SK-N-SH (cell line): ENCODE measurements at regions not wholly inside any gene's neighbourhood (a gene's known extent, or its start where the extent isn't known, plus 50 kb on each side); places are given as distances from the start of the nearest gene placed in this dataset.

Source experiments
- CTCF ChIA-PET: fragments of 300-600, 350-600 bp; formaldehyde crosslinking; extraction: SDS; loops from one replicate; lab custom pipeline; 2021; lab: Yijun Ruan, JAX
- POLR2A ChIA-PET: fragments of 350-600 bp; sonication (Branson Sonifier 250); formaldehyde crosslinking; extraction: SDS; loops from one replicate; lab custom pipeline; 2020; ENCODE audit warnings: antibody characterized with exemption, inconsistent platforms; lab: Yijun Ruan, JAX
- DNase-seq: peaks from one replicate; pipeline ENCODE4 v3.0.0; 2012
- H2AFZ ChIP-seq: fragments of 200-600 bp; sonication (generic); 2 replicates; pipeline ENCODE4 v1.8.1; 2016; ENCODE audit warnings: antibody characterized with exemption, mild to moderate bottlenecking, low read depth
- H3F3A ChIP-seq: fragments of 200-600 bp; sonication (generic); replicated peaks from 2 replicates; pipeline ENCODE3; 2016; ENCODE audit warnings: antibody characterized with exemption, mild to moderate bottlenecking; ENCODE audit not compliant: insufficient read depth
- H3K27ac ChIP-seq, 2 experiments: fragments of 200-500 bp in 1 of 2; fragments of 200-600 bp in 1 of 2; sonication (Bioruptor generic) in 1 of 2; sonication (generic), shearing (Covaris generic) in 1 of 2; 2 replicates each; pipeline versions ENCODE4 v1.5.1 to v1.6.1; 2014 to 2016; ENCODE audit warnings: low read depth in 2 of 2, inconsistent platforms in 1 of 2, low read length in 1 of 2, mild to moderate bottlenecking in 1 of 2, mixed read lengths in 1 of 2
- H3K27me3 ChIP-seq: fragments of 200-600 bp; sonication (generic), shearing (Covaris generic); 2 replicates; pipeline ENCODE4 v1.6.1; 2016; ENCODE audit warnings: mixed run types; ENCODE audit not compliant: insufficient read depth
- H3K36me3 ChIP-seq, 2 experiments: fragments of 200-500 bp in 1 of 2; fragments of 200-600 bp in 1 of 2; sonication (Bioruptor generic) in 1 of 2; sonication (generic) in 1 of 2; replicated peaks in 1 of 2; 2 replicates each; pipeline versions ENCODE3 to v1.5.1; 2014 to 2016; ENCODE audit warnings: low read length in 1 of 2, mild to moderate bottlenecking in 1 of 2; ENCODE audit not compliant: insufficient read depth in 2 of 2, control insufficient read depth in 1 of 2
- H3K4me1 ChIP-seq, 2 experiments: fragments of 200-500 bp in 1 of 2; fragments of 200-600 bp in 1 of 2; sonication (Bioruptor generic) in 1 of 2; sonication (generic), shearing (Covaris generic) in 1 of 2; 2 replicates each; pipeline versions ENCODE4 v1.5.1 to v1.6.1; 2014 to 2016; ENCODE audit warnings: low read depth in 1 of 2, low read length in 1 of 2, mixed run types in 1 of 2; ENCODE audit not compliant: insufficient read depth in 2 of 2, control insufficient read depth in 1 of 2
- H3K4me2 ChIP-seq: fragments of 200-600 bp; sonication (generic), shearing (Covaris generic); 2 replicates; pipeline ENCODE4 v1.6.1; 2017; ENCODE audit warnings: mixed run types
- H3K4me3 ChIP-seq, 2 experiments: fragments of 200-500 bp in 1 of 2; fragments of 200-600 bp in 1 of 2; sonication (Bioruptor generic) in 1 of 2; sonication (generic), shearing (Covaris generic) in 1 of 2; 2 replicates each; pipeline versions ENCODE4 v1.5.1 to v1.8.1; 2014 to 2016; ENCODE audit warnings: low read depth in 2 of 2, inconsistent platforms in 1 of 2, low read length in 1 of 2, mild to moderate bottlenecking in 1 of 2, mixed read lengths in 1 of 2, moderate library complexity in 1 of 2
- H3K79me2 ChIP-seq: fragments of 200-600 bp; sonication (generic); 2 replicates; pipeline ENCODE4 v1.8.1; 2017; ENCODE audit warnings: mild to moderate bottlenecking; ENCODE audit not compliant: insufficient read depth
- H3K9ac ChIP-seq: fragments of 200-600 bp; sonication (generic); 2 replicates; pipeline ENCODE4 v1.6.1; 2017; ENCODE audit warnings: mixed run types
- H3K9me2 ChIP-seq: fragments of 200-600 bp; sonication (generic); 2 replicates; pipeline ENCODE4 v1.6.1; 2017; ENCODE audit warnings: mixed run types
- H3K9me3 ChIP-seq: fragments of 200-600 bp; sonication (generic); 2 replicates; pipeline ENCODE4 v1.6.1; 2017; ENCODE audit warnings: mixed run types, mild to moderate bottlenecking, moderate library complexity
- H4K20me1 ChIP-seq: fragments of 200-600 bp; sonication (generic); 2 replicates; pipeline ENCODE4 v1.6.1; 2017; ENCODE audit warnings: mild to moderate bottlenecking, mixed run types; ENCODE audit not compliant: insufficient read depth
- CHD2 ChIP-seq: fragments of 150-350 bp; IDR thresholded peaks from 2 replicates; pipeline ENCODE4 v1.6.1; 2018; ENCODE audit warnings: low read length; ENCODE audit not compliant: partially characterized antibody
- FOXJ3 ChIP-seq: sonication (generic); formaldehyde crosslinking; IDR thresholded peaks from 2 replicates; pipeline ENCODE4 v1.5.1; 2020; ENCODE audit warnings: mild to moderate bottlenecking, missing genetic modification reagents
- JUND ChIP-seq: IDR thresholded peaks from 2 replicates; pipeline ENCODE4 v1.4.0; 2012
- MEF2A ChIP-seq: IDR thresholded peaks from 2 replicates; pipeline ENCODE4 v1.4.0; 2012; ENCODE audit warnings: low read depth, borderline replicate concordance
- MXI1 ChIP-seq: IDR thresholded peaks from 2 replicates; pipeline ENCODE4 v1.6.1; 2012; ENCODE audit warnings: mild to moderate bottlenecking, low read depth, low read length, improper control_type of control experiment
- NFIC ChIP-seq: IDR thresholded peaks from 2 replicates; pipeline ENCODE4 v1.4.0; 2012; ENCODE audit warnings: borderline replicate concordance
- POLR2AphosphoS5 ChIP-seq: IDR thresholded peaks from 2 replicates; pipeline ENCODE4 v1.6.1; 2012; ENCODE audit warnings: low read depth, low read length
- RCOR1 ChIP-seq: fragments of 150-350 bp; IDR thresholded peaks from 2 replicates; pipeline ENCODE4 v1.6.1; 2017; ENCODE audit warnings: antibody characterized with exemption, low read length
- RFX5 ChIP-seq: IDR thresholded peaks from 2 replicates; pipeline ENCODE4 v1.6.1; 2012; ENCODE audit warnings: mild to moderate bottlenecking, improper control_type of control experiment, low read length
- RXRA ChIP-seq: IDR thresholded peaks from 2 replicates; pipeline ENCODE4 v1.4.0; 2012; ENCODE audit warnings: low read depth, mild to moderate bottlenecking, borderline replicate concordance
- TCF12 ChIP-seq: IDR thresholded peaks from 2 replicates; pipeline ENCODE4 v1.4.0; 2012
- TEAD4 ChIP-seq: IDR thresholded peaks from 2 replicates; pipeline ENCODE4 v1.4.0; 2012; ENCODE audit warnings: mild to moderate bottlenecking, borderline replicate concordance; ENCODE audit not compliant: insufficient read depth
- TF ChIP-seq, protein P1 (sequence below): fragments of 150-350 bp; IDR thresholded peaks from 2 replicates; pipeline ENCODE4 v1.6.1; 2017; ENCODE audit warnings: antibody characterized with exemption, low read length, low read depth, borderline replicate concordance
- TF ChIP-seq, protein P2 (sequence below): IDR thresholded peaks from 2 replicates; pipeline ENCODE4 v1.4.0; 2012; ENCODE audit warnings: low read depth, borderline replicate concordance
- TF ChIP-seq, protein P3 (sequence below): IDR thresholded peaks from 2 replicates; pipeline ENCODE4 v1.4.0; 2012; ENCODE audit warnings: low read depth, borderline replicate concordance
- TF ChIP-seq, protein P4 (sequence below): IDR thresholded peaks from 2 replicates; pipeline ENCODE4; 2012

DNA sequence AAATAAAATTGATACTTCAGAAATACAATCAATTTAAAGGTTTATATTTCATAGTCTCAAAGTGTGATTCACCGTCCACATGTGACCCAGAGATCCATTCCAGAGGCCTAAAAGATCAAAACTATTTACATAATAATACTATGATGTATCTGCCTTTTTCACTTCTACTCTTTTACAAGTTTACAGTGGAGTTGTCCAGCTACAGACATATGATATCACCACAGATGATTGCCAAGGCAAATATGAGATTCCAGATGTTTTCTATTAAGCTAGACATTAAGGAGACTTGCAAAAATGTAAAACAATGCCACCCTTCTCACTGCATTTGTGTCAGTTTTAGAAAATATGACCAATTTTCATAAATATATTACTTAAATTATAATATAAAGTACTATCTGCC, 443.7 kb downstream of the GJA1 start (continued):
- TF ChIP-seq RCOR1, result no peak
- no peak for TF ChIP-seq CHD2
- TF ChIP-seq JUND, result peak; percentile 63
- peak; percentile 58; the same call in 1 of the 2 replicates for TF ChIP-seq POLR2AphosphoS5
- TF ChIP-seq NFIC, result peak; percentile 83
- TF ChIP-seq, protein P1, sequence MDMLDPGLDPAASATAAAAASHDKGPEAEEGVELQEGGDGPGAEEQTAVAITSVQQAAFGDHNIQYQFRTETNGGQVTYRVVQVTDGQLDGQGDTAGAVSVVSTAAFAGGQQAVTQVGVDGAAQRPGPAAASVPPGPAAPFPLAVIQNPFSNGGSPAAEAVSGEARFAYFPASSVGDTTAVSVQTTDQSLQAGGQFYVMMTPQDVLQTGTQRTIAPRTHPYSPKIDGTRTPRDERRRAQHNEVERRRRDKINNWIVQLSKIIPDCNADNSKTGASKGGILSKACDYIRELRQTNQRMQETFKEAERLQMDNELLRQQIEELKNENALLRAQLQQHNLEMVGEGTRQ, result no peak
- TF ChIP-seq, protein P2, sequence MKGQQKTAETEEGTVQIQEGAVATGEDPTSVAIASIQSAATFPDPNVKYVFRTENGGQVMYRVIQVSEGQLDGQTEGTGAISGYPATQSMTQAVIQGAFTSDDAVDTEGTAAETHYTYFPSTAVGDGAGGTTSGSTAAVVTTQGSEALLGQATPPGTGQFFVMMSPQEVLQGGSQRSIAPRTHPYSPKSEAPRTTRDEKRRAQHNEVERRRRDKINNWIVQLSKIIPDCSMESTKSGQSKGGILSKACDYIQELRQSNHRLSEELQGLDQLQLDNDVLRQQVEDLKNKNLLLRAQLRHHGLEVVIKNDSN, result 0 out of 2 replicates have a peak, but pooled peaks have one; percentile 42
- no peak for TF ChIP-seq RXRA
- TF ChIP-seq TEAD4, result peak; percentile 70; the same call in 1 of the 2 replicates
- no peak for TF ChIP-seq RFX5
- TF ChIP-seq MEF2A, result 0 out of 2 replicates have a peak, but pooled peaks have one; percentile 19
- TF ChIP-seq, protein P3, sequence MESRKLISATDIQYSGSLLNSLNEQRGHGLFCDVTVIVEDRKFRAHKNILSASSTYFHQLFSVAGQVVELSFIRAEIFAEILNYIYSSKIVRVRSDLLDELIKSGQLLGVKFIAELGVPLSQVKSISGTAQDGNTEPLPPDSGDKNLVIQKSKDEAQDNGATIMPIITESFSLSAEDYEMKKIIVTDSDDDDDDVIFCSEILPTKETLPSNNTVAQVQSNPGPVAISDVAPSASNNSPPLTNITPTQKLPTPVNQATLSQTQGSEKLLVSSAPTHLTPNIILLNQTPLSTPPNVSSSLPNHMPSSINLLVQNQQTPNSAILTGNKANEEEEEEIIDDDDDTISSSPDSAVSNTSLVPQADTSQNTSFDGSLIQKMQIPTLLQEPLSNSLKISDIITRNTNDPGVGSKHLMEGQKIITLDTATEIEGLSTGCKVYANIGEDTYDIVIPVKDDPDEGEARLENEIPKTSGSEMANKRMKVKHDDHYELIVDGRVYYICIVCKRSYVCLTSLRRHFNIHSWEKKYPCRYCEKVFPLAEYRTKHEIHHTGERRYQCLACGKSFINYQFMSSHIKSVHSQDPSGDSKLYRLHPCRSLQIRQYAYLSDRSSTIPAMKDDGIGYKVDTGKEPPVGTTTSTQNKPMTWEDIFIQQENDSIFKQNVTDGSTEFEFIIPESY, result no peak

DNA sequence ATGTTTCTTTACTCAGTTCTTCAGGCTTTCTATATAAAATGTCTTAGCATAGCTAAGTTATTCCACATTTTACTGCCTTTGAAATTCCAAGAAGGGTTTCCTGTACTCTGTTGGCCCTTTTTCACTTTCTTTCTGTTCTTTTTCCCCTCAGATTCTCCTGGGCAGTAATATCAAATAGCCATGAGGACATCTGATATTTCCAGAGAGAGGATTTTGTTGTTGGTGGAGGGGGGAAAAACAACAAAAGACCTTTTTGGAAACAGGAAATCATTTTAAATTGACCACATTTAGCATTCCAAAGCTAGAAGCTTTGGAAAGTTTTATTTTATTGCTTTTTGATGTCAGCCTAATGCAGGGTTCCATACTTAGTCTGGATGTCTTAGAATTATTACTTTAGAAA, 445.4 kb downstream of the GJA1 start:
- Histone ChIP-seq H3F3A (peaks cover 10% of the 10 kb centered on the region), H3K4me2 (no peak overlapping the region), H2AFZ (no peak overlapping the region), H3K9me3 (0 out of 2 replicates have a peak, but pooled peaks cover under 1% of the 10 kb centered on the region), H4K20me1 (no peaks in the 10 kb centered on the region), H3K27me3 (no peaks in the 10 kb centered on the region), H3K9me2 (no peaks in the 10 kb centered on the region), H3K9ac (no peak overlapping the region), H3K27ac (no peak overlapping the region; a peak in 2 of 4 replicates), H3K4me3 (no peak overlapping the region), H3K79me2 (no peaks in the 10 kb centered on the region), H3K36me3 (no peaks in the 10 kb centered on the region), H3K4me1 (peaks cover 0 to 23% of the 10 kb centered on the region in 2 experiments; a peak in 3 of 4 replicates)
- DNase-seq, result no peak
- TF ChIP-seq, protein P1, result no peak
- TF ChIP-seq JUND, result no peak
- TF ChIP-seq RCOR1, result no peak
- TF ChIP-seq TCF12, result 0 out of 2 replicates have a peak, but pooled peaks have one; percentile 17
- TF ChIP-seq NFIC, result no peak
- no peak for TF ChIP-seq MXI1
- TF ChIP-seq FOXJ3, result no peak
- TF ChIP-seq, protein P4, sequence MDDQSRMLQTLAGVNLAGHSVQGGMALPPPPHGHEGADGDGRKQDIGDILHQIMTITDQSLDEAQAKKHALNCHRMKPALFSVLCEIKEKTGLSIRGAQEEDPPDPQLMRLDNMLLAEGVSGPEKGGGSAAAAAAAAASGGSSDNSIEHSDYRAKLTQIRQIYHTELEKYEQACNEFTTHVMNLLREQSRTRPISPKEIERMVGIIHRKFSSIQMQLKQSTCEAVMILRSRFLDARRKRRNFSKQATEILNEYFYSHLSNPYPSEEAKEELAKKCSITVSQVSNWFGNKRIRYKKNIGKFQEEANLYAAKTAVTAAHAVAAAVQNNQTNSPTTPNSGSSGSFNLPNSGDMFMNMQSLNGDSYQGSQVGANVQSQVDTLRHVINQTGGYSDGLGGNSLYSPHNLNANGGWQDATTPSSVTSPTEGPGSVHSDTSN, result no peak
- TF ChIP-seq MEF2A, result no peak
- ChIA-PET POLR2A (no interaction called here), CTCF (interaction anchor here (1.4 kb wide), 1 partner anchor 16 kb away, joined by 3 read pairs; no protein-coding TSS in a partner anchor)
